Sigmoid colon (tissue), 4 donors: ENCODE measurements at regions not wholly inside any gene's neighbourhood (a gene's known extent, or its start where the extent isn't known, plus 50 kb on each side); places are given as distances from the start of the nearest gene placed in this dataset.

ENCODE experiments used
- POLR2A ChIP-seq, 2 donors: fragments of 450-650 bp; IDR thresholded peaks; one replicate each; pipeline ENCODE4 v1.6.1; 2016; ENCODE audit warnings: antibody characterized with exemption in 2 of 2, mild to moderate bottlenecking in 2 of 2, moderate library complexity in 2 of 2
- POLR2AphosphoS5 ChIP-seq, 4 donors: sonication (generic); formaldehyde crosslinking; IDR thresholded peaks; one replicate each; pipeline ENCODE4 v1.6.1; 2017; ENCODE audit warnings: antibody characterized with exemption in 4 of 4
- TF ChIP-seq, protein P1 (sequence below), 4 experiments: fragments of 450-650 bp in 3 of 4; fragments of 200-600 bp in 1 of 4; IDR thresholded peaks; one replicate each; pipeline ENCODE4 v1.5.1; 2016 to 2019; ENCODE audit warnings: antibody characterized with exemption in 4 of 4, mild to moderate bottlenecking in 3 of 4, moderate library complexity in 2 of 4

- TF ChIP-seq, protein P1, sequence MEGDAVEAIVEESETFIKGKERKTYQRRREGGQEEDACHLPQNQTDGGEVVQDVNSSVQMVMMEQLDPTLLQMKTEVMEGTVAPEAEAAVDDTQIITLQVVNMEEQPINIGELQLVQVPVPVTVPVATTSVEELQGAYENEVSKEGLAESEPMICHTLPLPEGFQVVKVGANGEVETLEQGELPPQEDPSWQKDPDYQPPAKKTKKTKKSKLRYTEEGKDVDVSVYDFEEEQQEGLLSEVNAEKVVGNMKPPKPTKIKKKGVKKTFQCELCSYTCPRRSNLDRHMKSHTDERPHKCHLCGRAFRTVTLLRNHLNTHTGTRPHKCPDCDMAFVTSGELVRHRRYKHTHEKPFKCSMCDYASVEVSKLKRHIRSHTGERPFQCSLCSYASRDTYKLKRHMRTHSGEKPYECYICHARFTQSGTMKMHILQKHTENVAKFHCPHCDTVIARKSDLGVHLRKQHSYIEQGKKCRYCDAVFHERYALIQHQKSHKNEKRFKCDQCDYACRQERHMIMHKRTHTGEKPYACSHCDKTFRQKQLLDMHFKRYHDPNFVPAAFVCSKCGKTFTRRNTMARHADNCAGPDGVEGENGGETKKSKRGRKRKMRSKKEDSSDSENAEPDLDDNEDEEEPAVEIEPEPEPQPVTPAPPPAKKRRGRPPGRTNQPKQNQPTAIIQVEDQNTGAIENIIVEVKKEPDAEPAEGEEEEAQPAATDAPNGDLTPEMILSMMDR (IDR thresholded peaks at IDR 0.05): no peak
- TF ChIP-seq POLR2AphosphoS5 (IDR thresholded peaks at IDR 0.05) (no peak), POLR2A (IDR thresholded peaks at IDR 0.05) (no peak)
Measured at GRCh38 chr7:93678185-93678584, 103.7 kb upstream of the CALCR start.
